Activated CD8-positive, alpha-beta memory T cell treated with anti-CD3 and anti-CD28 coated beads for 4 hours (primary cell): ENCODE measurements at regions not wholly inside any gene's neighbourhood (a gene's known extent, or its start where the extent isn't known, plus 50 kb on each side); places are given as distances from the start of the nearest gene placed in this dataset.

Source experiments
- DNase-seq, 2 donors: peaks; one replicate each; pipeline ENCODE4 v3.0.0-alpha.2; 2020; ENCODE audit warnings: low read depth in 2 of 2

DNA sequence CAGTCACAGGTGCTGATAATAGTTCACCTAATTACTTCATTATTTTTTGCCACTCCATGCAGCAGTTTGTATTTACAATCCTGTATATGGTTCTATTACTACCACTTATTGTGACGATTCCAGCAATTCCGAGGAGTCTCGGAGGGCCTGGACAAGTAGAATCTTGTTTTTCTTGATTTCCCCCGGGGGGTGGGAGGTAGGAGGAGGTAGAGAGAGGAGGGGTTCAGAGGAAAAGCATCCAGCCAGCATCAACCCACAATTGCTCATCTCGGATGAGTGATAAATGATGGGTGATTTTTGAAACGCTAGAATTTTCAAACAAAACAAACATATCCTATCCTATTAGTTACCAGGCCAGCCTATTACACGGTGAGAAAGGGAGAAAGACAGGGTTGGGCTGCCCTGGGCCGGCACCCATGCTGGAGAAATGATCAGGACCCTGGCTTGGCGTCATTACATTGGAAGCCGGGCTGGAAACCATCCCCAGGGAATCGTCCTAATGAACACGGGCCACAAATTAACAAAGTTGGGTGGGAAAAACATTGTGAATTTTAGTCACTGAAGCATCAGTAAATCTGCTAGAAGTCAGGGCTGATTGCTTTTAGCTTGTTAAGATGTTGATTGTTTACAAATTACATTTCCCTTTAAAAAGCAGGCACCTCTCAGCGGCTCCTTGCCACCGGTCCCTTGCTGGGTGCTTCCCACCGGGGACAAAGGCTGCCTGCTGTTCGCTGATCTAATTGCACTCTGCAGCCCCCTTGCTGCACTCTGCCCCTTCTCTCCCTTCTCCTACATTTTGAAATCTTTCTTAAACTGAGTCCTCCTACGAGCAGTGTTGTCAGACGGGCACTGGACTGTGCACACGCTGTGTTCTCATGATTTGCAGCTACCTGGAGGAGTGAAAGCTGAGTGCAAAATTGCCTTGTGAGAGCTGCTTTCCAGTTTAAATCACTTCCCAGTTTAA is 95.5 kb downstream of the FAM204A start:
- DNase-seq = no peak

DNA sequence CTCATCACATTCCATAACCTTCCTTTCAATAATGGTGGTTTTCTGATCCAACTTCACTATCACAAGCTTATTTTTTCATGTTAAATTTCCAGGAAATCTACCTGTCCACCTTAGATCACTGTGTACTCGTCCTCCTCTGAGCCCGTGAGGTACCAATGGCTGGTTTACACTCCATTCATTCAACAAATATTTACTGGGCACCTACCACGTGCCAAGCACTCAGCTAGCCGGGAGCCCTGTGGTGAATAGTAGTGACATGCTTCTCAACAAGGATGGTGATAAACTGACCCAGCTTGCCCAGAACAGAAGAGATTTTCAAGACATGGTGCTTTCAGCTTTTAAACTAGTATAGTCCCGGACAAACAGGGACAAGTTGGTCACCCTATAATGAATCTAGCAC is 98.2 kb downstream of the FAM204A start:
- DNase-seq = no peak

DNA sequence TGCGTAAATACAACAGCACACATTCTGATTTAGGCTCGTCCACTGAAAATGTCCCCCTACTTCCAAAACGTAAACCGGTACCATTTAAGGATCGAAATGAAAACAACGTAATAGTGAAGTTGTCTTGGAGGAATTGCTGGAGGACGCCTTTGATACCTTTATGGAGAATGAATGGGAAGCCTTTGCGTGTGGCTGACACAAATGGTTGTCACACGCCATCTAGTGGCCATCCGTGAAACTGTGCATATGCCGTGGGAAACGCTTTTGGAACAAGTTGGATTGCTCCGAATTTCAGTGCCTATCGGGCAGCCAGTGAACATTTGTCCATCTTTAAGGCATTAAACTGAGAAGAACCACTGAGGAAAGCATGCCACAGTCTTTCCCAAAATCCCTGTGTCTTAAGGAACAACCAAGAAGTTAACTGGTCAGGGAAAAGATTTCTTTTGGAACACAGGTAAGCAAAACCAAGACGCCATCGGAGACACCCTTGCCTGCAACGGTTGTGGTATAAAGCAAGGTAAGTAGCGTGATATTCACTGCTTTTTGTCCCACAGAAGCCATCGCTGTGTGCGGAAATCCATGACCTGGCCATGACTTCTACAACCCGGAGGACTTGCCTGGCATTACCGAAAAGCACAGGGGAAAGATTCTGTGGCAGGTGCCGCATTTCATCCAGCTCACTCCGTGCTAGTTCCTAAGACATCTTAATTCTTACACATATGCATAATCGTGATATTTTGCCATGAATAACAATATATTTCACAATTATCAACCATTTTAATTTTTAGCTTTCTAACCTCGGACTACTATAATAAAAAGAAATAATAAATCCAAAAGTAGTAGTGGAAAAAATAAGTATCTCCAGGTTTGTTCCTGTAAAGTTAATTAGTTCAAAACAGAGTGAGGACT is 100.6 kb downstream of the FAM204A start:
- DNase-seq = peak; percentile 13 to 34

DNA sequence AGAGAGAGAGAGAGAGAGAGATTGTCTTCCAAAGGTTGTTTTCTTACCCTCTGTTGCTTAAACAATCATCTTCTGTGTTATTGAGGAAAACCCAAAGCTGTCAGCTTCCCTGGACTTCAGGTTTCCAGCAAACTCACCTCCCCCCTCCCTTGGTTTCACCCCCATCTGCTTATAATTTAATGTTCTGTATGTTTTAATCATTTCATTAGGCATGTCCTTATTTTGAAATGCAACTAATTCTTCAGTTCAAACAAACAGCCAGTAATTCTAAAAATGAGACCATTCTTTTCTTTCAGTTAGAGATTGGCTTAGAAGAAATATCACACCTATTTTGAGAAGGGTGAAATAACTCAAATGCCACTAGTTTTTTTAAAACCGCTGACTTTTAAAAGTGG is 102.9 kb downstream of the FAM204A start:
- no peak for DNase-seq

DNA sequence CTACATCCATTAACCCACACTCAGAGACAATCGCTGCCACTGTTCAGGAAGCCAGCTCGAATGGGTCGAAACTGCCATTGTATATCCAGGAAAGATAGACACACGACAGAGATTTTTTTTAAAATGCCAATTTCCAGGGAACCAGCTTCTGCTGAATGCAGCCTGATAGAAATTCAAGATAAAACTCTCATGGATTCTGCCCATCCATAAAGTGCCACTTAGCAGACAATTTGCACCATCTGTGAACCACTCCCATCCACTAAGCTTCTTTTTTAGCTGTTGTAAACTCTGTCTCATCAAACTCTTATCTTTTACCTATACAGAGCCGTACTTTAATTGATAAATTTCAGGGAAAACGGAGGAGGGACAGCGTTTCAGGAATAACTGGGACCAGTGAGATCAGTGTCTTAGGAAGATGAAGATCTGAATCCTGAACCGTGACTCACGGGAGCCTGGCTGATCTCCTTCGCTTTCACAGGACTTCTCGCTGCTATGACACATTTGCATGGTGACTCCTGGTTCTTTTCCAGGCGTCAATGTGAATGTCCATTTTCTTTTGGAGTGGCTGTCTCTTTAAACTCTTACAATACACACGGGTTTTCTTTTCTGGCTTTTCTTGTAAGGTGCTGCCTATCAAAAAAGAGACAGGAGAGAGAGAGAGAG is 103.4 kb downstream of the FAM204A start:
- DNase-seq = no peak

DNA sequence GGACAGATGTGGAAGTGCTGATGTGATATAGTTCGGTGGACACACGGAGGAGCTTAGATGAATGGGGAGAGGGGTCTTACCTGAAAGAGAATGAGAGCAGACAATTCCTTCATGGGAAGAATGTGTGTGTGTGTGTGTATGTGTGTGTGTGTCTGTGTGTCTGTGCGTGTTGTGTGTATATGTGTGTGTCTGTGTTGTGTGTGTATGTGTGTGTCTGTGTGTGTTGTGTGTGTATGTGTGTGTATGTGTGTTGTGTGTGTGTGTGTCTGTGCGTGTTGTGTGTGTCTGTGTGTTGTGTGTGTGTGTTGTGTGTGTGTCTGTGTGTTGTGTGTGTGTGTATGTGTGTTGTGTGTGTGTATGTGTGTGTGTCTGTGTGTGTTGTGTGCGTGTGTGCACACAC is 104.2 kb downstream of the FAM204A start:
- no peak for DNase-seq

DNA sequence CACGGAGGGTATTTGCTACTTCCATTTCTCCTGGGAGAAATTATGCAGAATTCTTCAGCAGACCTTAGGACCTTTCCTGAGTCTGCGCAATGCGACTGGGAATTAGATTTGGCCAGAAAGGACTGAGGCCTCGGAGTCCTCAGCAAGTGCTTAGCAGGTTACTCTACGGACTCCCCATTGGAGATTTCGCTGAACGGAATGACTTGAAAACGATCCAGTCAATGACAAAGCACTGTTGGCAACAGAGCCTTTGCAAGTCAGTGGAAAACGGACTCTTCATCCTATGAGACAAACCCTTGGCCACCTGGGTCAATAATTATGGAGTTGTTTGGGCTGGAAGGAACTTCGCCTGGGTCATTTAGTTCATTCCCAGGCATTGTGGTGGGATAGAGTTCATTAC is 107.4 kb downstream of the FAM204A start:
- no peak for DNase-seq

DNA sequence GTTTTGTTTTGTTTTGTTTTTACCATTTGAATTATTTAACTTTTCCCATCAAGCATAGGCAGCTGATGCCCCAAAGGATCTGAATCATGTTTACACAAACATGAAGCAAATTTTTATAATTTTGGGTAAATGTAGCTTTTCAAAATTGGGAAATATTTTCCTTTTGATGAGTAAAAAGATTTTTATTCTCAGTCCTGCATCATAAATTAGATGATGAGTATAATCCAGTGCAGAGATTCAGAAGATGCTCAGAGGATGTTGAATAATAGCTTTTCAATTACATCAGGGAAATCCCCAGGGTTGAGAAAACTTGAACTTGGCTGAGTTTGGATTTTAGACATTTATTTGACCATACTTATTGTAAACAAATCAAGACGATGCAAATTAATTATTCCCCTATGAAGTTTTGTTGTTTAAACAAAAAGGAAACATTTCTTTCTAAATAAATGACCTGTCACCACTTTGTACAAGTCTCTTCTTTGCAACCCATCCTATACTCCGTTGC is 121.7 kb downstream of the FAM204A start:
- no peak for DNase-seq

DNA sequence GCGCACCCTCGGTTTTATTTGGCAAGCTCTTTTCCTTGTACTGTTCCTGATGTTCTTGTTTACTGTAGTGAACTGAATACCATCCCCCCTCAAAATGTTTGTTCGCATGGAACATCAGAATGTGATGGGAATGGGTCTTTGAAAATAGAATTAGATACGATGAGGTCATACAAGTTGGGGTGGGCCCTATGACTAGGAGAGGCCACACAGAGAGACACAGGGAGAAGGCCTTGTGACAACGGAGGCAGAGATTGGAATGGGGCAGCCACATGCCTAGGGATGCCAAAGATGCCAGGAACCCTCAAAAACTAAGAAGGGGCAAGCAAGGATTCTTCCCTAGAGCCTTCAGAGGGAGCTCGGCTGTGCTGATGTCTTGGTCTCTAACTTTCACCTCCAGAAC is 123.6 kb downstream of the FAM204A start:
- DNase-seq = no peak

DNA sequence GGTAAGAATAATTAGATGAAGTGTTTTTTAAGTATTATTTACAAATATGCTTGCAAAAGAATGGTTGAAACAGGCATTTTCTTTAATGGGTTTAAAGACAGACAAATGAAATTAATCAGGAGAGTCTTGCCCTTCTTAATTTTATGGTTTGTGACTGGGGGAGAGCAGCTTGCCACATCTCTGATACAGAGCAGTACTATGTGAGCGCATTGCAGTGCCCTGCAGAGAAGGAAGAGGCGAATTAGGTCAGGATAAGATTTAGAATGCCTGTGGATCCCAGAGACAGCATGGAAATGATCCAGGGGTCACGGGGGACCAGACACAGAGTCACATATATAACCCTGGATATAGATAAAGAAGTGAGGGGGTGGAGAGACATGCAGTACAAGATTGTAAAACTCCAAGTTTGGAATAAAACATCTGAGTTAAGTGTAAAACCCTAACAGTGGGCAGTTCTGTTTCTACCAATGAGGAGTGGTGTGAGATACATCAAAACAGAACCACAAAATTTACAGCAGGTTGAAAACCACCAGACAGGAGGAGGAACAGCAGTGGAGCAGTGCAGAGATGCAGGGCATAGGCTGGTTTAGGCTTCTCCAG is 125.5 kb downstream of the FAM204A start:
- no peak for DNase-seq

DNA sequence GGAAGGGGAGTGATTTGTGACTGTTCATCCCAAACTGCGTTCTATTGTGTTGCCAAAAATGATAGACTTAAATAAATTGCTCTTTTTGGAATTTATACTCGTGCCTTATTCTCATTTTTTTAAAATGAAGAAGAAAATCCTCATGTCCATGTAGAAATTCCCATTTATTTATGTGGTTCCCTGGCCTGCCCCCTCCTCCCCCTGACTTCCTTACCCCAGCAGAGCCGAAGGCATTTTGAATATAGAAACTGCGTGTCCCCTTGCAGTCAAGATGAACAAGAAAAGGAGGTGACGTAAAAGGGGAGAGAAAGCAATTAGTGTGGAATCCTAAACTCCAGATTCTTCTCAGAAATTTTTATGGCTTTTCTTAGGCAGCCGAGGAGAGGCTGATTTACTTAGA is 126.1 kb downstream of the FAM204A start:
- no peak for DNase-seq

DNA sequence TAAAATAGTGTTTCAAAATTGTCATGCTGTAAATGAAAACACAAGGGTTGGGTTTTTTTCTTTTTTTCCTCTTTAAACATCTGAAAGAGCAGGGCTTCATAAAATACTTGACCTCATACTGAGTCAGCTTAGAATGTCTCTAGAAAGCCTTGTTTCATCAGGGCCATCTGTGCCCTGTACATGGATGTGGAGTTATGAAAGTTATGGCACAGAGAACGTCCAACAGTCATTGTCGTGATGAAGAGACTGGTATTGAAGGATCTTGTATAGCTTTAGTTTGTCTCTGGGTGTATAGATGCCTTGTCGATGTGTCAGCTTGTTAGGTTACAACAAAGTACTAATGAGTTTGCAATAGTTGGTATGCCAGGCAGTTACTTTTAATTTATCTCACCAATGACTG is 127.3 kb downstream of the FAM204A start:
- no peak for DNase-seq

DNA sequence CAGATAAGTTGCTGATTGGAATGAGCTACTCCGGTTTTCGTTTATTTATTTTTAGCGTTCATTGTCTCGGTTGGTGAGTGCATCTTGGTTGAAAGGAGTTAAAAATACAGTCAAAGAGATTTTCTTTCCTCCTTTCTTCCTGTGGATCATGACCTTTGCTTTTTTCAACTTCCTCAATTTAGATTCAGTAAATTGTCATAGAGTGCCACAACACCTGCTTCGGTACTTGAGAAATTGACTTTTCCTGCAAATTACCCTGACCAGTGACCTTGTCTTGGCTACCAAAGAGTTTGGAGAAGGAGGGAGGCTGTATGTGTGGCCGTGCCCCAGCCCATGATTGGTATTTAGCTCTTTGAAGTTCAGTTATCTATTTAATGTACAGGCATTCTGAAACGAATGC is 128.7 kb downstream of the FAM204A start:
- no peak for DNase-seq

DNA sequence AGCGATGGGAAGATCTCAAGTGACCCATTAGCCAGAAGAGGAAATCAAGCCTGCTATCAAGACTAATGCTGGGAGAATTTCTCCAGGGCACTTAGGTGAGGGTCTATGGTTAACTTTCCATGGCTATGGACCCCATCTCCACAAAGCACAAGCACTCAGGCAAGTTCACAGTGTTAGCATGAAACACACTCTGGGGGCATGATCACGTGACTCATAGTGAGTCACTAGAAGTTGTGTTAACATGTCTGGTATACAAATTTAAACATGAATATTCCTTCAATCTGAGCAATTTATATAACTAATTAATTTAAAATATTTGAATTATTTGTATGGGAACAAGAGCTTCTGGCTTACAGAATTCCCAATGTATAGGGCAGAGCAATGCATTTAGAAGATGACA is 131.8 kb downstream of the FAM204A start:
- DNase-seq = no peak

DNA sequence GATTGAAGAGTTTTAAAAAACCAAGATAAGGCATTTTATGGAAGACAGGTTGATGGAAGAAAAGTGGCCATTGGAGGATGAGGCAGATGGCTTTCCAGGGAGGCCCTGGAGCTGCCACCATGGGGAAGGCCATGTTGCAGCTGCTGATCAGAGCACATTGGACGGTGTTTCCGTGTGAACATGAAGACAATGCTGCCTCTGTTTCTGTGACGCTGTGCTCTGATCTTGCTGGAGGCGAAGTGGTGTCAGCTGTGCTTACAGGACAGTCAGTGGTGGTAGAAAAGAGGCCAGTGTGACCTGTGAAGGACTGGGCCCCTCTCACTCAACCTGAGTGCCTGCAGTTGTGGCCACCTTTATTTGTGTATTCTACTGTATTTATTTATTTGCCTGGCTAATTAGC is 132.9 kb downstream of the FAM204A start:
- no peak for DNase-seq

DNA sequence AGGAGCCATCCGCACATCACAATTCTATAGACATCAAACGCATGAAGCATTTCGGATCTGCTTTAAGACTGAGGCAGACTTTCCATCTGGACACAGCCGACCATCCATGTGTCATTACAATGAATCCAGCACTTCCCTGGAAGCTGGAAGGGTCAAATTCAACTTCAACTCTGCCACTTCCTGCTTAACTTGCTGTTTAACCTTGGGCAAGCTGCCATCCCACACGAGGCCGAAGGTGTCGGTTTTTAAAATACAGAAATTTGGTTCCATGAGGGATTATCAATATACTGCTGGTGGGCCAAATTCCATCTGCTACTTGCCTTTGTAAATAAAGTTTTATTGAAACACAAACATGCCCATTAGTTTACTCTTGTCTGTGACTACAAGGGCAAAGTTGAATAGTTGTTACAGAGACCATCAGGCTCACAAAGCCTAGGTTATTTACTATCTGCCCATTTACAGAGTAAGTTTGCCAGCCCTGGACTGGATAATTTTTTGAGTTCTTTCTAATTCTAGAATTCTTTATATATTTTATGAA is 134.6 kb downstream of the FAM204A start:
- no peak for DNase-seq

DNA sequence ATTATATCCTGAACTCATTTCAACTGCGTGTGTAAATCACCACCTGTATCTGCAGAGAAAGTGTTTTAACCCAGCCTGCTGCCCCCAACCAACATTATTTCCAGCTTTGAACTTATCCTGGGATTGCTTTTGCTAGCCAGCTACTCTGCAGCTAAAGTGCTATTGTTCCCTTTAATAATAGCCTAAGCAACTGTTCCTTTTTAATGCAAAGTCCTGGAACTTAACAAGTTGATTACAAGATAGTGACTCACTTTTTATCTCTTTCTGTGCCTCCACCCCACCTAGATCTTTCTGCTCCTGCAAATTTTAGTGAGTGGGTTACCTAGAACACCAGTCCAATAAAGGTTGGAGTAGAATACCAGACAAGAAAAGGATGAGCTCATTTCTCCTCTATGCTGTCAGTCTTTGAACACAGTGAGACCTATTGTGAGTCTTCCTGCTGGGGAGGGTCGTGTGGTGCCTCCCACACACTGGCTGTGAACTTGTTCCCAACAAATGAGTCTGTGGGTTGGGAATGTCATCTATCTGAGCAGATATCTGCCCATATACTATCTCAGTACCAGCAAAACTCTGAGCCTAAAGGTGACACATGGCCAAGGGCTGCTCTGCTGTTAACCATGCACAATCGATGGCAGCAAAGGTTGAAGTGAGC is 137.7 kb downstream of the FAM204A start:
- DNase-seq = no peak

DNA sequence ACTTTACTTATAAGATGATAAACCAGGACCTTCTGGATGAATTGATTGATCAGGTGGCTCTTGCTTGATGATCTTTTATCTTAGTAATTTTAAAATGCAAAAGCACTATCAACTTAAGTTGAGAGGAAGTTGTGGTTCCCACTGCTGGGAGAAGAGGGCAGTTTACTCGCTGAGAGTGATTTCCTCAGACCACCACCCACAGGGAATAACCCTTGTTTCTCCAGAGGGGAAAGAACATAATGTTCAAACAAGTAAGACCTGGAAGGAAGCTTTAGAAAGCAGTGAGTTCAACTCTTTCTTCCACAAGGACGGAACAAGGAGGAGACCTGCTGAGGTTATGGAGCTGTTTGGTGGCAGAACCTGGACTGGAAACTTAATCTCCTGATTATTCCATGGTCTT is 138.7 kb downstream of the FAM204A start:
- DNase-seq = no peak

DNA sequence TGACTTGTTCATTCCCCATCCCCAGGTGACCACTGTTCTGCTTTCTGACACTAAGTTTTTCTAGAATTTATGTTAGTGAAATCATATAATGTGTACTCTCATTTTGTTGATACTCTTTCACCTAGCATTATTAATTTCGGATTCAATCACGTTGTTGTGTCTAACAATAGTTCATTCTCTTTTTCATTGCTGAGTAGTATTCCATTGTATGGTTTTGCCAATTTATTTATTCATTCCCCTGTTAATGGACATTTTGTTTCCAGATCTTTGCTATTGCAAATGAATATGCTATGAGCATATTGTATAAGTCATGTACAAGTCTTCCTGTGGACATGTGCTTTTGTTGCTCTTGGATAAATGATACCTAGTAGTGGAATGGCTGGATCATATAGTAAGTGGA is 146.4 kb downstream of the FAM204A start:
- DNase-seq = no peak

DNA sequence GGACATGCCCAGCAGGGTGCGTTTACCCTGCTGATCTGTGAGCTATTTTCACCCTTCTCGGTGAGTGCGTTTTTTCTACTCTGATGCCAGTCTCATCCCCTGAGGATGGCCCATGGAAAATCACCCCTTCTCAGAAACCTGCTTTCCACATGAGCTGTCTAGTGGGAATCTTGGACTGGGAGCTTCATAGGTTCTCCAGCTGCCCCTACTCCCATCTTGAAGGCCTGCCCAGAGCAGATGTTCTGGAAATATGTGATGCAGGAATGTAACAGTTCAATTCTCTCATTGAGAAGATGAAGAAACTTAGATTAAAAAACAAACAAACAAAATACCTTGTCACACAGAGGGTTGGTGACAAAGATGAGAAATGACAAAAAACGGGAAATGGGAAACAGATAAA is 146.9 kb upstream of the RAB11FIP2 start:
- no peak for DNase-seq

DNA sequence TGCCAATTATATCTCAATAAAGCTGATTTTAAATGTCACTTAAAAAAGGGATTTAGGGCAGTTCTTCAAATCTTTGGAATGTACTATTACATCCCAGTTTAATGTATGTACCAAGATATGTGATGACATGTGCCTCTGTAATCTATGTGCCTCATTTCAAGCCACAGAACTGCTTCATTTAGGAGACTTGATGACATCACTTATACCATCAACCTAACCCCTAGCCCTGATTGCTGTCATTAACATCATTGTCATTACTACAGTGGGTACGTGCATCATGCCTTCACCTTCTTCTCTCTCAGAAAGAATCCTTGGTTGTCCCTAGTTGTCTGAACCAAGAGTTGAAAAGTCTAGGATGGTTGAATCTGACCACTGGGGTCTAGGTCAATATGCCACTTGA is 134.3 kb upstream of the RAB11FIP2 start:
- no peak for DNase-seq
